HG03103 (cell line): ENCODE measurements at regions not wholly inside any gene's neighbourhood (a gene's known extent, or its start where the extent isn't known, plus 50 kb on each side); places are given as distances from the start of the nearest gene placed in this dataset.
"Not testable (repeated sequence)": the region's sequence is repeated elsewhere in the genome, so short reads cannot be mapped to it uniquely, and the experiment has no call there.

Experiments
- ATAC-seq: cut with Tn5 transposase; IDR thresholded peaks from one replicate; pipeline ENCODE4 v1.9.1; 2021; ENCODE audit warnings: low read depth; ENCODE audit not compliant: unreplicated experiment

DNA sequence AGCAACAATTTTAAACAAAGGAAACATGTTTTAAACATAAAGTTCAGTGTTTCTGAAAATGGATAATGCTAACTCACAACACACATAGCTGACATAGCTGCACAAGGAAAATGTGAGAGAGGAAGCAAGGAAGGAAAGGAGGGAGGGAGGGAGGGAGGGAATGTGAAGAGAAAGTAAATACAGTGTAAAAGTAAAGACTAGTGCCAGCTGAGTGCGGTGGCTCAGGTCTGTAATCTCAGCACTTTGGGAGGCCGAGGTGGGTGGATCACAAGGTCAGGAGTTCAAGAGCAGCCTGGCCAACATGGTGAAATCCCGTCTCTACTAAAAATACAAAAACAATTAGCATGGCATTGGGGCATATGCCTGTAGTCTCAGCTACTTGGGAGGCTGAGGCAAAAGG is 373.7 kb upstream of the CXADR start:
- not testable (repeated sequence) for ATAC-seq

DNA sequence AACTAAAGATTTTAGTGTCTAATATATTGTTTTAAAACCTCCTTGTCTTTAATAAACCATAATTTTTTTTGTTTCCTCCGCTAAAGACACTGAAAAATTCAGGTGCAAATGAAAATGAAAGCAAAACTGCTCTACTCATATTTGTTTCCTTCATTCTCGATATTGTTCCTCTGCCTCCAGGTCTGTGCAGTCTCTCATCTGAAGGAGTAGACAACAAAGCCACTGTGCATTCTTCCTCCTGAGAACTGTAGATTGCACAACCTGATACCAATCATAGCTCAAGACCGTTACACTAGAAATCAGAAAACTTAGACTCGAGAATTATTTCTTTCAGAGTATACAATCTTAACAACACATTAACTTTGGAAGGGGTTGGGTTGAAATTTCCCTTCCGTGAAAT is 373.1 kb upstream of the CXADR start:
- ATAC-seq, result no peak

GRCh38 chr21:17146426-17146825 is 366.4 kb upstream of the CXADR start:
- ATAC-seq, result no peak

DNA sequence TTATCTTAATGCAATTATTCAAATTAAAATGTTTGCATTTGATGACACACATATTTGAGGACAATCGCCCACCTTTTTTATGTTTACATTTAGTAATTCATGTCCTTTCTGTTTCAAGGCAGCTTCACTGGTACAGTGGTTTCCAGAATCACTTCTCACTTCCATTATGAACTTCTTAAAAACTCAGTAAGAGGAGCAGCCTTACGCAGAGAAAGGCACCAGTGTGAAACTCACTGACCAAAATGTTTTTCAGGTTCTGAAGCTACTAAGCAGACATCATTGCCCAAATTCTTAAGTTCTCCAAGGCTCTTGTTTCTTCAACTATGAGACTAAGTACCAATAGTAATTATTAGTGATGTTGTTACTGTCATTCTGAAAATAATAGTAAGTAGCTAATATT is 353.1 kb upstream of the CXADR start:
- no peak for ATAC-seq

- no peak for ATAC-seq
Observed at GRCh38 chr21:17185674-17186073, 327.2 kb upstream of the CXADR start.

DNA sequence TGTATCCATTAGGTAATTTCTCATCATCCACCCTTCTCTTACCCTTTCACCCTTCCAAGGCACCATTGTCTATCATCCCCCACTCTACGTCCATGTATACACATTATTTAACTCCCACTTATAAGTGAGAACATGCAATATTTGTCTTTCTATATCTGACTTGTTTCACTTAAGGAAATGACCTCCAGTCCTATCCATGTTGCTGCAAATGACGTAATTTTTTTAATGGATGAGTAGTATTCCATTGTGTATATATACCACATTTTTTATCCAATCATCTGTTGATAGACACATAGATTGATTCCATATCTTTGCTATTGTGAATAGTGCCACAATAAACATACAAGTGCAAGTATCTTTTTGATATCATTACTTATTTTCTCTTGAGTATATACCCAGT is 322.9 kb upstream of the CXADR start:
- no peak for ATAC-seq

DNA sequence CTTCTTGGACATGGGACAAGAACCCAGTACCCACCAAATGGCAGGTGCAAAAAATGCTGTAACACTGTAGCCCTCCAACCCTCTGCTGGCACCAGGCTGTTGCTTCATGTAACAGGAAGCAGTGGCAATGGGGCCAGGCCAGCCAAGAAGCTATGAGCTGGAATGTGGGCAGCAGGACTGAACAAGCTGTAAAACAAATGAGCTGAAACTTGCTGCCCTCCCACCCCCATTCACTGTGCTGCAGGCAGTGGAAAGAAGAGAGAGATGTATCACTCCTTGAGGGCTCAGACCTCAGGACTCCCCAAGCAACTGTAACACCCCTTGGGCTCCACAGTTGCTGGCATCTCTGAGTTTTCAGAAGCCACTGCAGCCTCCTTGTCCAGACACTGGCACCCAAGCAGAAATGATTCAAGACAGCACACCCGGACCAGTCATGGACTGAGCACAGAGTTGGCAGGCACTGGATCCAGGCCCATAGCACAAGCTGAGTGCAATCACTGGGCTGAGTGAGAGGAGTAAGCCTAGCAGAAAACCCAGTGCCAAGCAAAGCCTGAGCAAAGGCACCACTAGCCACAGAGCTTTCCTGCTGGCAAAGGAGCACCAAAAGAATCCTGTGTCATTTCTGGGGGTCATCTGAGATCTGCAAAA is 321.4 kb upstream of the CXADR start:
- ATAC-seq, result no peak

DNA sequence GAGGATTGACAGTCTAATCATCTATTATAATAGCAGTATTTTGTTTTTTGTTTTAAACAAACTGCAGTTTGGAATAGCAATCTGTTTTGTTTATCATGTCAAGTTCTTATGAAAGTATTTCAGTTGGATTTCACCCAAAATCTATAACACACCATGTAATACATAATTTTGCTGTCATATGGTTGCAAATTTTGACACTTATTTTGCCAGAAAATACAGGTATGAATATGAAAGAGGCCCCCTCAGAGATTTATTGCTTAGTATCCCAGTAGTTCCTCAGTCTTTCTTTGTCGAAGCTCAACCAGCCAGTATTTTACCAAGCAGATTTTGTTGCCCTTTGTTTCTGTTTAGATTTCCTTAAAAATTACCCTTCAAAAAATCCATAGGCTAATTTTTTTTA is 317.5 kb upstream of the CXADR start:
- no peak for ATAC-seq

DNA sequence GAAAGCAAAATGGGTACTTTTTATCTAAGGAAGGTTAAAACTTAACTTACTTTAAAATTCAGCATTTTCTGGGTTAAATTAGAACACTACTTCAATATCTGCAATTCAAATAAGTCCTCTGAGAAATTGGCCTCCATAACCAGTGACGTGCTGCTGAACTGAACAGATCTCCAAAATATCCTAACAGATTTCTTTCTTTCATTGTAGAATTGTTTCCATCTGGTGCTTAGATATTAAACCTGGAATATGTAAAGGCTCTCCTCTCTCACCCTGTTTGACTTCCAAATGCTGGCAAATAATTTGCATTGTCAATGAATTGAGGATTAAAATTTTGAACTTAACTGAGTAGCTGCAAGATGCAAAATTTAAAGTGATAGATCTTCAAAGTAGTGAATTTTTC is 316.9 kb upstream of the CXADR start:
- ATAC-seq, result no peak

DNA sequence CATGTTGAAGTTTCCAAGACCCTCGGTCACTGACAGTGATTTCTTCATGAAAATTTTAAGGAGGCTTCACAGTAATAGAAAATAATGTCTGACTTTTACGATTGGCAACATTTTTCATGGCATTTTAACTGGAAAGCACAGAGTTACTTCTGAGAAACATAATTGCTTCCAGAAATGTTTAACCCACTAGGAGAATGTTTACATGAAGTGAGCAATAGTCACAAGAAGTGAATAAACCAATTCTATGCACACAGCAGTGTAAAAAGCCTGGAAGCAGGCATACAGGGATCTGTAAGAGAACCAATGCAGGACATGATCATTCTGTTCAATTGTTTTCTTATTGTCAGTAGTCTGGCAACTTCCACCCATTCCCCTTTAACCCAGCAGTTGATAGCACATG is 316.2 kb upstream of the CXADR start:
- ATAC-seq, result no peak

- no peak for ATAC-seq
Observed at GRCh38 chr21:17197996-17198395, 314.8 kb upstream of the CXADR start.

DNA sequence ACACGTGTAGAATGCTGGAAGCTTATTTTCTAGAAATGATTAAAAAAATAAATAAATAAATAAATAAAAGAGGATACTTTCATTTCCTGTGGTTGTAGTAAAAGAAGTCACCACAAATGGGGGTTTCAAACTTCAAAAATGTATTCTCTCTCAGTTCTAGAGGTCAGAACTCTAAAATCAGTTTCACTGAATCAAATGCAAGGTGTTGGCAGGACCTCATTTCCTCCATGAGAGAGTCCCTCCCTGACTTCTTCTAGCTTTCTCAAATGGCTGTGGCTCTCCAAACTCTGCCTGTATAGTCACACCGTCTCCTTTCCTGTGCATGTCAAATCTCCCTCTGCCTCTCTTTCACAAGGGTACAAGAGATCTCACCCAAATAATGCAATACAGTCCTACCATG is 312.6 kb upstream of the CXADR start:
- no peak for ATAC-seq

DNA sequence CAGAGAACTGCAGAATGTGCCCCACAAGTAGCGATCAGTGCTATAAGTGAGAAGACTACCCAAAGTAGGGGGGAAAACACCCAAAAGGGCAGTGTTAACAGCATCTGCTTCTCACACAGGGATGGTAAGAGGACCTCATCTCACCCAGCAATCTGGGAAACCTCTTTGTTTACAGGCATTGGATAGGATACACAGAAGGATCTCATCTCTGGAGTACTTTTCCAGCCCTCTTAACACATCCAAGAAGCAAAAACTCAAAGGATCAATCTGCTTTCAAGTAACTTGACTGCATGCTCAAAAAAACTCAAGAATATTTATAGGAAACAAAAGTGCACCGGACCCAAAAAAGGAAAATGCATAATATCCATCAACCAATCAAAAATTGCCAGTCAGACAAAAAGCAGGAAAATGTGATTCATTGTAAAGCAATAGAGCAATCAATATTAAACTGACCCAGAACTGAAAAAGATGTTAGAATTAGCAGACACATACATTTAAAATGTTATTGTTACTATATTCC is 311.0 kb upstream of the CXADR start:
- ATAC-seq, result no peak

DNA sequence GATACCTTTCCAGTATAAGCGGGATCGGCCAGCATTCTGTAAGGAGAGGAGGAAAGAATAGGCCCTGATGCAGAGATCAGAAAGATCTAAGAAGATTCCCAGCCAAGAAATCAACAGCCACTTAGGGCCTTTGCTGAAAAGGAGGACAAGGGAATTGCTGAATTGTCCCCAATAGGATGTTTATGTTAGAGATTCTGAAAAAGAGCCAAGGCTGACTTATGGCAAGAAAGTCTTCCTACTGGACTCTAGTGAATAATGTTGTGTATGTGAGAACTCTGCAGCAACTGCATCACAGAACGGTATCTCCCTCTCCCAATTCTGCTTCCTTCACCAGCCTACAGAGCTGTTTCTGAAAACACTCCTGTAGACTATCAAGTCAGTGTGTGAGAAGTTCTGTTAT is 298.0 kb upstream of the CXADR start:
- no peak for ATAC-seq

DNA sequence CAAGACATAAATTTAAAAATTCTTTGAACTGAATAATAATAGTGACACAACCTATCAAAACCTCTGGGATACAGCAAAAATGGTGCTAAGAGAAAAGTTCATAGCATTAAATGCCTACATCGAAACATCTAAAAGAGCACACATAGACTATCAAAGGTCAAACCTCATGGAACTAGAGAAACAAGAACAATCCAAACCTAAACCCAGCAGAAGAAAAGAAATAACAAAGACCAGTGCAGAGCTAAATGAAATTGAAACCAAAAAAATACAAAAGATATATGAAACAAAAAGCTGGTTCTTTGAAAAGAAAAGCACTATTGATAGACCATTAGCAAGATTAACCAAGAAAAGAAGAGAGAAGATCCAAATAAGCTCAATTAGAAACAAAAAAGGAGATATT is 293.8 kb upstream of the CXADR start:
- not testable (repeated sequence) for ATAC-seq

GRCh38 chr21:17231124-17231523 is 281.7 kb upstream of the CXADR start:
- no peak for ATAC-seq

DNA sequence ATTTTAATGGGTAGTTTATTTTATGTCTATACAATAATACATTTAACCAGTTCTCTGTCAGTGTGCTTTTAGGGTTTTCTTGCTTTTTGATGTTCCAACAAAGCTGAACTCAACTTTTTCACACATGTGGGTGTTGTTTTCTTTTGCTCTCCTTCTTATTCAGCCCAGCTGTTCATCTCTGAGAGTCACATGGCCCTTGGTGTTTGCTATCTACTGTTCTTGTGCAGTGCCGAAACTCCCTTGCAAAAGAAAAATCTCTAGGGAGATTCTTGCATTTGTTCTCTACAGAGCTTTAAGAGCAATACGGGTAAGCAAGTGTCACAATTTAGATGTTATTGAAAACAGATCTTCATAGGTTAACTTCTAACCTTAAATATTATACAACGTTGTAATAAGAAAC is 281.1 kb upstream of the CXADR start:
- ATAC-seq, result no peak

DNA sequence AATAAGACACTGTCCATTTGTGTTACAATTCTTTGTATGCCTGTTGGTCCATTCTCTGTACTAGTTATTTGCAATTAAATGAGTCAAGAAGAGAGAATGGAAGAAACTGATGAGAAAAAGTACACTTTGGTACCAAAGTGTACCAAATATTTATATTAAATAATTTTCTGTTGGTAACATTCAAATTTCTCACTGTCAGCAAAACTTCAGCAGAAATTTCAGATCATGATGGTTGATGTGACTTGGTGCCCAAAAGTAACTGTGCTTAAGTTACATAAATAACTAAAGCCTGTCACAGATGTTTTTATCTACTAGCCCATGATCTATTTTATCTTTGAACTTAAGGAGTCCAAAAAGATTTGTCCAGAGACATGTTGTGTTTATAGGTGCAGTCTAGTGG is 274.4 kb upstream of the CXADR start:
- ATAC-seq, result no peak

GRCh38 chr21:17250778-17251241 is 262.0 kb upstream of the CXADR start:
- no peak for ATAC-seq

- ATAC-seq, result no peak
Observed at GRCh38 chr21:17257784-17258183, 255.1 kb upstream of the CXADR start.

- ATAC-seq, result no peak
Observed at GRCh38 chr21:17264182-17264581, 248.7 kb upstream of the CXADR start.

DNA sequence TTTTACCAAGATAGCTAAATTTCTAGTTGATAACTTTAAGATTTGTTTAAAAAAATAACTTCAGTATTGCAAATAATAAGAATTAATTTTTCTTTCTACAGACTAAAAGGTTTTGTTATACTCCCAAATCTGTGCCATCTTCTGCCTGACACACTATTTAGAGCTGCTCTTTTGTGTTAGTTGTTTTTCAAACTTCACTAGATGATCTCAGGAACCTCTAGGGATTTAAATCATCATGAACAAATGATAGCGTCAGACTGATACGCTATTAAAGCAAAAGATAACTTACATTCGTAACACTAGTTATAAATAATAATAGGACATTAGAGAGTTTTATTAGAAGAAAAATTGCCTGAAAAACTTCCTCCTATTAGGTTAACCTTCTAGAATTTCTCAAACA is 243.1 kb upstream of the CXADR start:
- no peak for ATAC-seq

DNA sequence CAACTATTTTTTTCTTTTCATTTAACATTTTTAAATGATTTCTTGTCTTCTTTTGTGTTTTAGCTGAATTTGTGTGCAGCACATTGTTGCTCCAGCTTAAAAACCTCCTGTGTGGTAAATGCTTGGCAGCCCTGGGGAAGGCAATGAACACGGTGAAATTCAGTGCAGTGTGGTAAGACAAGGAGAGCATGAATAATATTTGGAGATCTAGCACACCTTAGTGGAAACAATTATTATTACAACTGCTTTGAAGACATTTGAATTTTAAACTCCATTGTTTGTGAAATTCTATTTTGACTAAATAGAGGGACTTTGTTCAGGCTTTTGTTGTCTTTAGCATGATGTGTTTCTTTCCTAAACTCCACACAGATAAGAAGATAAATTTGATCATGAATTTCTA is 242.6 kb upstream of the CXADR start:
- no peak for ATAC-seq
